Uterus (tissue), 3 donors: ENCODE measurements at regions not wholly inside any gene's neighbourhood (a gene's known extent, or its start where the extent isn't known, plus 50 kb on each side); places are given as distances from the start of the nearest gene placed in this dataset.

Experiments
- DNase-seq, 2 donors: peaks; one replicate each; pipeline ENCODE4 v3.0.0-alpha.2; 2019 to 2020
- H3K27ac ChIP-seq, 2 donors: fragments of 200-600 bp; sonication (generic); 1 replicate in 1 of 2; 2 replicates in 1 of 2; pipeline ENCODE4 v1.5.1; 2016 to 2018
- H3K27me3 ChIP-seq, 2 donors: fragments of 200-600 bp; sonication (generic); one replicate each; pipeline ENCODE4 v1.5.1; 2018 to 2019; ENCODE audit warnings: control low read depth in 1 of 2
- H3K36me3 ChIP-seq, 2 donors: fragments of 200-600 bp; sonication (generic); one replicate each; pipeline ENCODE4 v1.5.1; 2019; ENCODE audit warnings: control low read depth in 1 of 2
- H3K4me1 ChIP-seq, 2 donors: fragments of 200-600 bp; sonication (generic); one replicate each; pipeline ENCODE4 v1.5.1; 2018 to 2019; ENCODE audit warnings: control low read depth in 1 of 2
- H3K4me3 ChIP-seq, 2 donors: fragments of 200-600 bp; sonication (generic); 1 replicate in 1 of 2; 2 replicates in 1 of 2; pipeline ENCODE4 v1.5.1; 2018 to 2019; ENCODE audit warnings: mild to moderate bottlenecking in 1 of 2
- H3K9me3 ChIP-seq, 2 donors: fragments of 200-600 bp; sonication (generic); one replicate each; pipeline ENCODE4 v1.5.1; 2019; ENCODE audit warnings: control low read depth in 1 of 2
- CTCF ChIP-seq, 4 experiments: fragments of 200-600 bp in 2 of 4; fragments of 450-650 bp in 2 of 4; sonication (generic) in 2 of 4; IDR thresholded peaks; one replicate each; pipeline ENCODE4 v1.5.1; 2016 to 2019; ENCODE audit warnings: antibody characterized with exemption in 4 of 4, mild to moderate bottlenecking in 2 of 4, moderate library complexity in 1 of 4
- POLR2A ChIP-seq, 2 donors: fragments of 450-650 bp; IDR thresholded peaks; one replicate each; pipeline ENCODE4 v1.6.1; 2016; ENCODE audit warnings: antibody characterized with exemption in 2 of 2, mild to moderate bottlenecking in 1 of 2, moderate library complexity in 1 of 2
- intact Hi-C: fragments of 100-400 bp; cut with DNase I; formaldehyde crosslinking; loops from one replicate; pipeline ENCODE4 v1.15.1; 2023; ENCODE audit warnings: low total_unique reads
- donor health status: DM: yes; HTN: yes; CAD: no.

- H3K27ac ChIP-seq = no peak overlapping the region
- DNase-seq = no peak
- no peaks in the 10 kb centered on the region for H3K9me3 ChIP-seq
- TF ChIP-seq CTCF (IDR thresholded peaks at IDR 0.05) (no peak), POLR2A (IDR thresholded peaks at IDR 0.05) (no peak)
- H3K4me3 ChIP-seq = no peak overlapping the region
- H3K27me3 ChIP-seq = no peaks in the 10 kb centered on the region
- no peaks in the 10 kb centered on the region for H3K4me1 ChIP-seq
- no peaks in the 10 kb centered on the region for H3K36me3 ChIP-seq
- intact Hi-C loops = no loop called here
Measured at GRCh38 chr6:14918200-14918907, 327.5 kb upstream of the JARID2 start.

GRCh38 chr6:14919038-14919670 is 326.7 kb upstream of the JARID2 start:
- Histone ChIP-seq H3K27me3 (no peaks in the 10 kb centered on the region), H3K36me3 (no peaks in the 10 kb centered on the region), H3K9me3 (no peaks in the 10 kb centered on the region), H3K27ac (no peak overlapping the region), H3K4me3 (no peak overlapping the region), H3K4me1 (no peaks in the 10 kb centered on the region)
- intact Hi-C loops = no loop called here
- TF ChIP-seq POLR2A (IDR thresholded peaks at IDR 0.05) (no peak), CTCF (IDR thresholded peaks at IDR 0.05) (no peak)
- no peak for DNase-seq

GRCh38 chr6:14920276-14920675 is 325.6 kb upstream of the JARID2 start:
- no peak overlapping the region for H3K27ac ChIP-seq
- no peaks in the 10 kb centered on the region for H3K27me3 ChIP-seq
- H3K36me3 ChIP-seq = no peaks in the 10 kb centered on the region
- H3K4me3 ChIP-seq = no peak overlapping the region
- intact Hi-C loops = no loop called here
- no peak for TF ChIP-seq CTCF (IDR thresholded peaks at IDR 0.05)
- TF ChIP-seq POLR2A (IDR thresholded peaks at IDR 0.05) = no peak
- H3K4me1 ChIP-seq = no peaks in the 10 kb centered on the region
- DNase-seq = no peak
- no peaks in the 10 kb centered on the region for H3K9me3 ChIP-seq

GRCh38 chr6:14921170-14921569 is 324.7 kb upstream of the JARID2 start:
- TF ChIP-seq CTCF (IDR thresholded peaks at IDR 0.05) = no peak
- no peak for TF ChIP-seq POLR2A (IDR thresholded peaks at IDR 0.05)
- intact Hi-C loops = no loop called here
- DNase-seq = peak; percentile 21 to 25
- Histone ChIP-seq H3K27ac (no peak overlapping the region), H3K27me3 (no peaks in the 10 kb centered on the region), H3K9me3 (no peaks in the 10 kb centered on the region), H3K4me3 (no peak overlapping the region), H3K4me1 (no peaks in the 10 kb centered on the region), H3K36me3 (no peaks in the 10 kb centered on the region)

GRCh38 chr6:14921878-14922671 is 323.8 kb upstream of the JARID2 start:
- no peaks in the 10 kb centered on the region for H3K4me1 ChIP-seq
- TF ChIP-seq POLR2A (IDR thresholded peaks at IDR 0.05) (no peak), CTCF (IDR thresholded peaks at IDR 0.05) (no peak)
- H3K27ac ChIP-seq = no peak overlapping the region
- H3K27me3 ChIP-seq = no peaks in the 10 kb centered on the region
- DNase-seq = no peak
- H3K9me3 ChIP-seq = no peaks in the 10 kb centered on the region
- intact Hi-C loops = no loop called here
- H3K4me3 ChIP-seq = no peak overlapping the region
- no peaks in the 10 kb centered on the region for H3K36me3 ChIP-seq
